ENCODE measurements at regions not wholly inside any gene's neighbourhood (a gene's known extent, or its start where the extent isn't known, plus 50 kb on each side); places are given as distances from the start of the nearest gene placed in this dataset.

DNA sequence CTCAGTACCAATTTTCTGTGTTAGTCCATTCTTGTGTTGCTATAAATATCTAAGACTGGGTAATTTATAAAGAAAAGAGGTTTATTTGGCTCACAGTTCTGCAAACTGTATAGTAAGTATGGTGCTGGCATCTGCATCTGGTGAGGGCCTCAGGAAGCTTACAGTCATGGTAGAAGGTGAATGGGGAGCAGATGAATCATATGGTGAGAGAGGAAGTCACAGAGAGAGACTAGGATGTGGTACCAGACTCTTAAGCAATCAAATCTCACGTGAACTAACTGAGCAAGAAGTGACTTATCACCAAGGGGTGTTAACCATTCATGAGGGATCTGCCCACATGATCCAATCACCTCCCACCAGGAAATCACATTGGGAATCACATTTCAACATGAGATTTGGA is 60.8 kb upstream of the ZBED5 start:
- TF ChIP-seq TEAD4 (CRISPR knock-in tag; IDR thresholded peaks at IDR 0.05) (no peak), HMGA2 (CRISPR knock-in tag; IDR thresholded peaks at IDR 0.05) (no peak), FOXP1 (CRISPR knock-in tag; IDR thresholded peaks at IDR 0.05; ENCODE audit: borderline replicate concordance) (no peak)
- TF ChIP-seq, protein P1, sequence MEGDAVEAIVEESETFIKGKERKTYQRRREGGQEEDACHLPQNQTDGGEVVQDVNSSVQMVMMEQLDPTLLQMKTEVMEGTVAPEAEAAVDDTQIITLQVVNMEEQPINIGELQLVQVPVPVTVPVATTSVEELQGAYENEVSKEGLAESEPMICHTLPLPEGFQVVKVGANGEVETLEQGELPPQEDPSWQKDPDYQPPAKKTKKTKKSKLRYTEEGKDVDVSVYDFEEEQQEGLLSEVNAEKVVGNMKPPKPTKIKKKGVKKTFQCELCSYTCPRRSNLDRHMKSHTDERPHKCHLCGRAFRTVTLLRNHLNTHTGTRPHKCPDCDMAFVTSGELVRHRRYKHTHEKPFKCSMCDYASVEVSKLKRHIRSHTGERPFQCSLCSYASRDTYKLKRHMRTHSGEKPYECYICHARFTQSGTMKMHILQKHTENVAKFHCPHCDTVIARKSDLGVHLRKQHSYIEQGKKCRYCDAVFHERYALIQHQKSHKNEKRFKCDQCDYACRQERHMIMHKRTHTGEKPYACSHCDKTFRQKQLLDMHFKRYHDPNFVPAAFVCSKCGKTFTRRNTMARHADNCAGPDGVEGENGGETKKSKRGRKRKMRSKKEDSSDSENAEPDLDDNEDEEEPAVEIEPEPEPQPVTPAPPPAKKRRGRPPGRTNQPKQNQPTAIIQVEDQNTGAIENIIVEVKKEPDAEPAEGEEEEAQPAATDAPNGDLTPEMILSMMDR (IDR thresholded peaks at IDR 0.05) = no peak
- TF ChIP-seq, protein P2, sequence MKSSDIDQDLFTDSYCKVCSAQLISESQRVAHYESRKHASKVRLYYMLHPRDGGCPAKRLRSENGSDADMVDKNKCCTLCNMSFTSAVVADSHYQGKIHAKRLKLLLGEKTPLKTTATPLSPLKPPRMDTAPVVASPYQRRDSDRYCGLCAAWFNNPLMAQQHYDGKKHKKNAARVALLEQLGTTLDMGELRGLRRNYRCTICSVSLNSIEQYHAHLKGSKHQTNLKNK (CRISPR knock-in tag; IDR thresholded peaks at IDR 0.05) = no peak
- TF ChIP-seq, protein P3, sequence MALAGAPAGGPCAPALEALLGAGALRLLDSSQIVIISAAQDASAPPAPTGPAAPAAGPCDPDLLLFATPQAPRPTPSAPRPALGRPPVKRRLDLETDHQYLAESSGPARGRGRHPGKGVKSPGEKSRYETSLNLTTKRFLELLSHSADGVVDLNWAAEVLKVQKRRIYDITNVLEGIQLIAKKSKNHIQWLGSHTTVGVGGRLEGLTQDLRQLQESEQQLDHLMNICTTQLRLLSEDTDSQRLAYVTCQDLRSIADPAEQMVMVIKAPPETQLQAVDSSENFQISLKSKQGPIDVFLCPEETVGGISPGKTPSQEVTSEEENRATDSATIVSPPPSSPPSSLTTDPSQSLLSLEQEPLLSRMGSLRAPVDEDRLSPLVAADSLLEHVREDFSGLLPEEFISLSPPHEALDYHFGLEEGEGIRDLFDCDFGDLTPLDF (CRISPR knock-in tag; IDR thresholded peaks at IDR 0.05) = no peak
